ENCODE measurements at regions not wholly inside any gene's neighbourhood (a gene's known extent, or its start where the extent isn't known, plus 50 kb on each side); places are given as distances from the start of the nearest gene placed in this dataset.

- TF ChIP-seq, protein P1, sequence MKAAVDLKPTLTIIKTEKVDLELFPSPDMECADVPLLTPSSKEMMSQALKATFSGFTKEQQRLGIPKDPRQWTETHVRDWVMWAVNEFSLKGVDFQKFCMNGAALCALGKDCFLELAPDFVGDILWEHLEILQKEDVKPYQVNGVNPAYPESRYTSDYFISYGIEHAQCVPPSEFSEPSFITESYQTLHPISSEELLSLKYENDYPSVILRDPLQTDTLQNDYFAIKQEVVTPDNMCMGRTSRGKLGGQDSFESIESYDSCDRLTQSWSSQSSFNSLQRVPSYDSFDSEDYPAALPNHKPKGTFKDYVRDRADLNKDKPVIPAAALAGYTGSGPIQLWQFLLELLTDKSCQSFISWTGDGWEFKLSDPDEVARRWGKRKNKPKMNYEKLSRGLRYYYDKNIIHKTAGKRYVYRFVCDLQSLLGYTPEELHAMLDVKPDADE (IDR thresholded peaks at IDR 0.05): no peak
- TF ChIP-seq JUNB (IDR thresholded peaks at IDR 0.05; ENCODE audit: unreplicated experiment): no peak
- TF ChIP-seq REST (IDR thresholded peaks at IDR 0.05; ENCODE audit: unreplicated experiment): no peak
- no peak for TF ChIP-seq ZNF331 (CRISPR knock-in tag; IDR thresholded peaks at IDR 0.05; ENCODE audit: low read depth)
- no peak for TF ChIP-seq STAT1 (IDR thresholded peaks at IDR 0.05; ENCODE audit: unreplicated experiment)
Measured at GRCh38 chr7:29620556-29620930, 56.9 kb downstream of the PRR15 start (continued).

- Histone ChIP-seq H3K27ac (ENCODE audit: low read depth) (no peak overlapping the region), H3K9me2 (ENCODE audit: insufficient read depth) (peaks cover 9% of the 10 kb centered on the region; the same call in 1 of the 2 replicates), H3K27me3 (ENCODE audit: insufficient read depth) (no peaks in the 10 kb centered on the region), H3F3A (replicated peaks; ENCODE audit: low read depth) (no peaks in the 10 kb centered on the region), H2AFZ (0 out of 2 replicates have a peak overlapping the region, but pooled peaks have one; percentile 48), H4K20me1 (replicated peaks; ENCODE audit: insufficient read depth) (no peaks in the 10 kb centered on the region), H3K79me2 (replicated peaks; ENCODE audit: insufficient read depth) (no peaks in the 10 kb centered on the region), H3K4me1 (ENCODE audit: insufficient read depth) (peaks cover 6% of the 10 kb centered on the region; the same call in 1 of the 2 replicates), H3K36me3 (ENCODE audit: insufficient read depth) (no peaks in the 10 kb centered on the region), H3K4me3 (no peak overlapping the region), H3K4me2 (no peak overlapping the region)
- no peak overlapping the region for H3K27ac Mint-ChIP-seq
- ATAC-seq (no peak), DNase-seq (ENCODE audit: low spot score) (no peak)
- H3K4me3 Mint-ChIP-seq: no peak overlapping the region
- no peaks in the 10 kb centered on the region for H3K9me3 Mint-ChIP-seq
- H3K4me1 Mint-ChIP-seq: peaks cover 16% of the 10 kb centered on the region
- H3K36me3 Mint-ChIP-seq (ENCODE audit: low read depth): no peaks in the 10 kb centered on the region
- no peaks in the 10 kb centered on the region for H3K27me3 Mint-ChIP-seq (ENCODE audit: insufficient read depth, low read depth, poor library complexity)
- TF ChIP-seq EZH2 (IDR thresholded peaks at IDR 0.05; ENCODE audit: low read depth, unreplicated experiment) (no peak), JUNB (IDR thresholded peaks at IDR 0.05; ENCODE audit: unreplicated experiment) (no peak), ZNF114 (CRISPR knock-in tag; IDR thresholded peaks at IDR 0.05) (no peak), REST (IDR thresholded peaks at IDR 0.05; ENCODE audit: unreplicated experiment) (no peak), CREB1 (CRISPR knock-in tag; IDR thresholded peaks at IDR 0.05; ENCODE audit: low read depth) (no peak)
- TF ChIP-seq, protein P1 (IDR thresholded peaks at IDR 0.05): no peak
Measured at GRCh38 chr7:29622335-29623265, 59.0 kb downstream of the PRR15 start.

All from GM23338 (cell line).